Calu3 (cell line): ENCODE measurements at regions not wholly inside any gene's neighbourhood (a gene's known extent, or its start where the extent isn't known, plus 50 kb on each side); places are given as distances from the start of the nearest gene placed in this dataset.
A peak's percentile ranks its signal among the peaks of the same experiment; 100 is the strongest.

Source experiments
- BruUV-seq: library from RNA; stranded (reverse); fragments of 400-500 nt; replicated peaks from 2 replicates; lab custom pipeline; 2021; lab: Mats Ljungman, UMichigan
- CTCF ChIA-PET: fragments of 300-600 bp; sonication (Branson Sonifier 250); formaldehyde crosslinking; loops from one replicate; lab custom pipeline; 2022; ENCODE audit warnings: antibody characterized with exemption; lab: Charles Lee
- DNase-seq: peaks from one replicate; pipeline ENCODE4 v3.0.0; 2022
- H3K27ac Mint-ChIP-seq: one replicate; pipeline ENCODE4 v1.8.0; 2022; ENCODE audit warnings: mixed read lengths; ENCODE audit not compliant: unreplicated experiment
- H3K27me3 Mint-ChIP-seq: one replicate; pipeline ENCODE4 v1.8.0; 2022; ENCODE audit warnings: mixed read lengths; ENCODE audit not compliant: unreplicated experiment
- H3K36me3 Mint-ChIP-seq: one replicate; pipeline ENCODE4 v1.8.0; 2022; ENCODE audit warnings: mild to moderate bottlenecking, moderate library complexity, mixed read lengths; ENCODE audit not compliant: insufficient read depth, unreplicated experiment
- H3K4me1 Mint-ChIP-seq: one replicate; pipeline ENCODE4 v1.8.0; 2022; ENCODE audit warnings: mild to moderate bottlenecking, low read depth, mixed read lengths; ENCODE audit not compliant: unreplicated experiment
- H3K4me3 Mint-ChIP-seq: one replicate; pipeline ENCODE4 v1.8.0; 2022; ENCODE audit warnings: mild to moderate bottlenecking, low read depth, moderate library complexity, mixed read lengths; ENCODE audit not compliant: unreplicated experiment
- H3K9me3 Mint-ChIP-seq: one replicate; pipeline ENCODE4 v1.8.0; 2022; ENCODE audit warnings: low read depth, mixed read lengths; ENCODE audit not compliant: unreplicated experiment
- intact Hi-C: fragments of 100-400 bp; cut with micrococcal nuclease; formaldehyde crosslinking; loops from one replicate; pipeline ENCODE4 v1.10.0; 2022; ENCODE audit not compliant: unreplicated experiment
- TF ChIP-seq, protein P1 (sequence below): fragments of 200-600 bp; IDR thresholded peaks from one replicate; pipeline ENCODE4 v1.8.0; 2022; ENCODE audit warnings: antibody characterized with exemption; ENCODE audit not compliant: unreplicated experiment

DNA sequence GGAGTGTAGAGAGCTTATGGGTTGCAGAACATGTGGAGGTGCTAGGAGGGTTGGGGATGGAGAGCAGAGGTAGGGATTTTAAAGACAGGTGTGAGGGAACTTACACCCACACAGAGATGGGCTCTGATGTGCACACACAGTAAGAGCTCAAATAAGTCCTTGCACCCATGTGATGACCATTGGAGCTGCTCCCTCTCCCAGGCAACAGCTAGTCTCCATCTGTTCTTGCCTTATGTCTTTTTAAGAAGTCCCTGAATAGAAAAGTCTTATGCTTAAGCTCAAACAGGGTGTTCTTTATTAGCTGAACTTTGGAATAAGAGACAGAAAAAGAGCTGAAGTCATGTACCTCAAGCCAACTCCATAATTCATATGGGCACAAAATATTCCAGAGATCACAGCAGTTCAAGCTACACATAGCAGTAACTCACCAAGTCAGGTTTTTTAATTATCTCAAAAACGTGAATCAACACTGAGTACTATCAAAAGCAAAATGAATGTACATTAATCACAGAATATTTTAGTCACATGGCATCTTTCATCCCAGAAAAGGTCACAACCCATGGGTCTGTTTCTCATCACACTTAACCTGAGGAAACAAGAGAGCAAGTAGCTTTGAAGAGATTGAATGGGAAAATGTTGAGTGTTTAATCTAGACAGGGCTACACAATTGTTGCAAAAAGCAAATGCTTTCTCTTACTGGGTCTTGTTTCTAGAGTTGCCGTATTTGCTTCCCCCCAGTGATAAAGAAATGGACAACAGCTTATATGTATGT is 1513.6 kb upstream of the SEL1L start:
- Mint-ChIP-seq H3K36me3 (no peaks in the 10 kb centered on the region), H3K27ac (no peak overlapping the region), H3K9me3 (peaks cover 12% of the 10 kb centered on the region), H3K4me3 (no peak overlapping the region), H3K27me3 (no peaks in the 10 kb centered on the region), H3K4me1 (no peaks in the 10 kb centered on the region)
- DNase-seq, result no peak
- intact Hi-C loops, result no loop called here
- CTCF ChIA-PET, result no interaction called here
- BruUV-seq, result no TSS peak
- TF ChIP-seq, protein P1, sequence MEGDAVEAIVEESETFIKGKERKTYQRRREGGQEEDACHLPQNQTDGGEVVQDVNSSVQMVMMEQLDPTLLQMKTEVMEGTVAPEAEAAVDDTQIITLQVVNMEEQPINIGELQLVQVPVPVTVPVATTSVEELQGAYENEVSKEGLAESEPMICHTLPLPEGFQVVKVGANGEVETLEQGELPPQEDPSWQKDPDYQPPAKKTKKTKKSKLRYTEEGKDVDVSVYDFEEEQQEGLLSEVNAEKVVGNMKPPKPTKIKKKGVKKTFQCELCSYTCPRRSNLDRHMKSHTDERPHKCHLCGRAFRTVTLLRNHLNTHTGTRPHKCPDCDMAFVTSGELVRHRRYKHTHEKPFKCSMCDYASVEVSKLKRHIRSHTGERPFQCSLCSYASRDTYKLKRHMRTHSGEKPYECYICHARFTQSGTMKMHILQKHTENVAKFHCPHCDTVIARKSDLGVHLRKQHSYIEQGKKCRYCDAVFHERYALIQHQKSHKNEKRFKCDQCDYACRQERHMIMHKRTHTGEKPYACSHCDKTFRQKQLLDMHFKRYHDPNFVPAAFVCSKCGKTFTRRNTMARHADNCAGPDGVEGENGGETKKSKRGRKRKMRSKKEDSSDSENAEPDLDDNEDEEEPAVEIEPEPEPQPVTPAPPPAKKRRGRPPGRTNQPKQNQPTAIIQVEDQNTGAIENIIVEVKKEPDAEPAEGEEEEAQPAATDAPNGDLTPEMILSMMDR, result no peak

DNA sequence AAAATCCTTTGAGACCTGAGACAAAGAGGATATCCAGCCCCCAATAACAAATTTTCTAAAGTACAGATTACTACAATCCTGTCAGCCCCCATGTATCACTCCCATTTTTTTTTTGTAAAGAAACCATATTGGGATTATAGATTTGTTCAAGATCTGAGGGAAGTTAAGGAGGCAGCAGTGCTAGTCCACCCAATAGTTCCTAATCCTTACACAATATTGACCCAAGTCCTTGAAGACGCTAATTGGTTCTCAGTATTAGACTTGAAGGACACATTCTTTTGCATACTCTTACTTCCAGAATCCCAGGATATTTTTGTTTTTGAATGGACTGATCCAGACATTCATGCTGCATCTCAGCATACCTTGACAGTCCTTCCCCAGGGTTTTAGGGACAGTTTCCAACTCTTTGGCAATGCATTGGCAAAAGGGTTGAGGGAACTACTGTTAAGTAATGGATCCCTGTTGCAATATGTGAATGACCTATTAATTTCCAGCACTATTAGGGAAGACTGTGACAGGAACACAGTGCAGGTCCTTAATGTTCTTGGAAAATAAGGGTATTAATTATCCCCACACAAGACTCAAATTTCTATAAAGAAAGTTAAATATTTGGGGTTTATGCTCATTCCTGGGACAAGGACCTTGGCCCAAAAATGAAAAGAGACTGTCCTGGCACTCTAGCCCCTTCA is 1519.5 kb upstream of the SEL1L start:
- Mint-ChIP-seq H3K36me3 (no peaks in the 10 kb centered on the region), H3K9me3 (peaks cover 9% of the 10 kb centered on the region), H3K4me3 (no peak overlapping the region), H3K27me3 (no peaks in the 10 kb centered on the region), H3K4me1 (no peaks in the 10 kb centered on the region), H3K27ac (no peak overlapping the region)
- intact Hi-C loops, result no loop called here
- BruUV-seq, result no TSS peak
- CTCF ChIA-PET, result no interaction called here
- DNase-seq, result no peak
- TF ChIP-seq, protein P1, result no peak

DNA sequence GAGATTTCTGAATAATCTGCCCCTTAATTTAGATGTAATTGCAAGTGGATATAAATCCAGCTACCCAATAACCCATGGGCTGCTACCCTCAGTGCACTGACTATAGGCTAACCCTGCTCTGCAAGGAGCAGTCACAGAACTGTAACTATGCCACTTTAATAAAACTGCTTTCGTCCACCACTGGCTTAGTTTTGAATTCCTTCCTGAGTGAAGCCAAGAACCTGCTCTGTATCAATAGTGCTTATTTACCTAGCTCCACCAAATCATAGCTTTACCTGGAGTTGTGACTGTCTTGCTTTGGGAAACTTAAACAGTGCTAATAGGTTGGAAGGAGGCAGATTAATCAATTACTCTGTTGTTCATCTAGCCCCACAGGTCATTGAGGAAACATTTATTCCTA is 1524.4 kb upstream of the SEL1L start:
- no peak for DNase-seq
- intact Hi-C loops, result no loop called here
- H3K4me3 Mint-ChIP-seq, result no peak overlapping the region
- BruUV-seq, result no TSS peak
- no peak overlapping the region for H3K27ac Mint-ChIP-seq
- H3K9me3 Mint-ChIP-seq, result peaks cover 11% of the 10 kb centered on the region
- no peaks in the 10 kb centered on the region for H3K4me1 Mint-ChIP-seq
- H3K36me3 Mint-ChIP-seq, result no peaks in the 10 kb centered on the region
- CTCF ChIA-PET, result no interaction called here
- no peaks in the 10 kb centered on the region for H3K27me3 Mint-ChIP-seq
- TF ChIP-seq, protein P1, result no peak

DNA sequence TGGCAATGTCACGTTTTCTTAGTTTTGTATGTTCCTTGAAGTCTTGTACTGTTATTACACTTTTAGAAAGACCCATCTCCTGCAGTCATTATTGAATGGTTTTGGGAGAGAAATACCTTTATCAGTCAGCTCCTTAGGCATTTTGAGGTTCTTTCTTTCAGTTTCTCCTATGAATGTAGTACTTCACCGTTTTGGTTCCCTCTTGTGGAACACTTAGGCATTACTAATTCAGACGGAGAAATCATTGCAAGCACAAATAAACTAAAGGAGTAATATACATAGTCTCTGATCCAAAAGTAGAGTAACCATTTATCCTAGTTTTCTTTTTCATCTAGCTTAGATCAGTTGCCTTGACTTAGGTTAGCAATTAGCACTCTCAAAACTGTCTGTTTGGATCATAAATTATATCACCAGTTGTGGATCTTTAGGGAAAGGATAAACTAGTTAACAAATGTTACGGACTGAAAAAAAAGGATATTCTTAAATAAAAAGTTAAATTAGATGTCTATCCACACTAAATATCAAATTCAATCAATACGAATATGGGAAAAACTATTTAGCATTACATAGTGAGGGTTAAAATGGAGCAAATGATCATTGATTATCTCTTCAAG is 1538.3 kb upstream of the SEL1L start:
- TF ChIP-seq, protein P1, result peak; percentile 22

More for the DNA sequence above, 1538.3 kb upstream of the SEL1L start:
- BruUV-seq, result no TSS peak
- no peaks in the 10 kb centered on the region for H3K4me1 Mint-ChIP-seq
- no peaks in the 10 kb centered on the region for H3K27me3 Mint-ChIP-seq
- peaks cover 7% of the 10 kb centered on the region for H3K9me3 Mint-ChIP-seq
- DNase-seq, result peak; percentile 1
- CTCF ChIA-PET, result no interaction called here
- H3K4me3 Mint-ChIP-seq, result no peak overlapping the region
- H3K36me3 Mint-ChIP-seq, result no peaks in the 10 kb centered on the region
- no peak overlapping the region for H3K27ac Mint-ChIP-seq
- intact Hi-C loops, result loop anchor here (10.0 kb wide), 1 partner anchor 1077 kb away; no protein-coding TSS in a partner anchor
